CD14-positive monocyte (primary cell): ENCODE measurements at regions not wholly inside any gene's neighbourhood (a gene's known extent, or its start where the extent isn't known, plus 50 kb on each side); places are given as distances from the start of the nearest gene placed in this dataset.

Experiments
- DNase-seq, 3 donors: peaks; one replicate each; pipeline ENCODE4 v3.0.0-alpha.2; 2011 to 2022
- H2AFZ ChIP-seq: 2 replicates; pipeline ENCODE4 v1.6.0; 2012; ENCODE audit warnings: mild to moderate bottlenecking, low read depth, low read length, inconsistent platforms; ENCODE audit not compliant: insufficient read depth, poor library complexity, severe bottlenecking
- H3K27ac ChIP-seq, 2 donors: 1 replicate in 1 of 2; 2 replicates in 1 of 2; pipeline ENCODE4 v1.5.1; 2012 to 2013; ENCODE audit warnings: low read length in 2 of 2, control low read depth in 1 of 2, inconsistent platforms in 1 of 2, low read depth in 1 of 2, mild to moderate bottlenecking in 1 of 2
- H3K27me3 ChIP-seq, 2 donors: one replicate each; pipeline versions ENCODE4 v1.6.0 to v1.6.1; 2011 to 2013; ENCODE audit warnings: low read length in 2 of 2; ENCODE audit not compliant: control insufficient read depth in 2 of 2, insufficient read depth in 2 of 2
- H3K36me3 ChIP-seq, 2 donors: replicated peaks in 1 of 2; 1 replicate in 1 of 2; 2 replicates in 1 of 2; pipeline versions ENCODE4 v1.5.1 to v1.6.1; 2012 to 2013; ENCODE audit warnings: low read length in 2 of 2, control low read depth in 1 of 2, inconsistent platforms in 1 of 2, mild to moderate bottlenecking in 1 of 2; ENCODE audit not compliant: insufficient read depth in 2 of 2, control insufficient read depth in 1 of 2
- H3K4me1 ChIP-seq, 2 donors: 1 replicate in 1 of 2; 2 replicates in 1 of 2; pipeline versions ENCODE4 v1.5.1 to v1.6.1; 2012 to 2013; ENCODE audit warnings: low read length in 2 of 2, control low read depth in 1 of 2, inconsistent platforms in 1 of 2, mild to moderate bottlenecking in 1 of 2, moderate library complexity in 1 of 2; ENCODE audit not compliant: insufficient read depth in 2 of 2, control insufficient read depth in 1 of 2
- H3K4me2 ChIP-seq: replicated peaks from 2 replicates; pipeline ENCODE3; 2012; ENCODE audit warnings: low read length, moderate library complexity, mild to moderate bottlenecking; ENCODE audit not compliant: poor library complexity, severe bottlenecking; ENCODE audit errors: extremely low read depth
- H3K4me3 ChIP-seq, 3 experiments: fragments of 200-600 bp in 1 of 3; sonication (generic) in 1 of 3; replicated peaks in 1 of 3; 1 replicate in 2 of 3; 2 replicates in 1 of 3; pipeline ENCODE4 v1.5.1; 2011 to 2013; ENCODE audit warnings: low read length in 3 of 3, mild to moderate bottlenecking in 3 of 3, control low read depth in 2 of 3, low read depth in 2 of 3, inconsistent platforms in 1 of 3, moderate library complexity in 1 of 3
- H3K79me2 ChIP-seq: 2 replicates; pipeline ENCODE4 v1.6.0; 2012; ENCODE audit warnings: mild to moderate bottlenecking, control low read depth, inconsistent platforms, low read length, moderate library complexity; ENCODE audit not compliant: insufficient read depth
- H3K9ac ChIP-seq: 2 replicates; pipeline ENCODE4 v1.6.0; 2017; ENCODE audit warnings: low read length, mild to moderate bottlenecking; ENCODE audit not compliant: insufficient read depth, poor library complexity, severe bottlenecking
- H3K9me3 ChIP-seq, 2 donors: replicated peaks in 1 of 2; 1 replicate in 1 of 2; 2 replicates in 1 of 2; pipeline versions ENCODE4 v1.5.1 to v1.6.1; 2012 to 2013; ENCODE audit warnings: low read length in 2 of 2, control low read depth in 1 of 2; ENCODE audit not compliant: control insufficient read depth in 1 of 2, insufficient read depth in 1 of 2
- H4K20me1 ChIP-seq: 2 replicates; pipeline ENCODE4 v1.6.0; 2012; ENCODE audit warnings: mild to moderate bottlenecking, low read length, control low read depth, moderate library complexity; ENCODE audit not compliant: insufficient read depth
- H3K27ac Mint-ChIP-seq, 7 donors: one replicate each; pipeline ENCODE4 v1.8.0; 2020; ENCODE audit warnings: mild to moderate bottlenecking in 7 of 7, mixed read lengths in 7 of 7, moderate library complexity in 6 of 7, inconsistent platforms in 2 of 7
- H3K27me3 Mint-ChIP-seq, 3 donors: one replicate each; pipeline ENCODE4 v1.8.0; 2021 to 2022; ENCODE audit warnings: low read depth in 3 of 3, mild to moderate bottlenecking in 3 of 3, mixed read lengths in 3 of 3, moderate library complexity in 3 of 3, inconsistent platforms in 1 of 3
- H3K36me3 Mint-ChIP-seq, 2 donors: one replicate each; pipeline ENCODE4 v1.8.0; 2020; ENCODE audit warnings: mixed read lengths in 2 of 2, inconsistent platforms in 1 of 2, mild to moderate bottlenecking in 1 of 2
- H3K4me1 Mint-ChIP-seq: one replicate; pipeline ENCODE4 v1.8.0; 2020; ENCODE audit warnings: mild to moderate bottlenecking, mixed read lengths
- H3K4me3 Mint-ChIP-seq, 2 donors: one replicate each; pipeline ENCODE4 v1.8.0; 2020; ENCODE audit warnings: mild to moderate bottlenecking in 2 of 2, mixed read lengths in 2 of 2, moderate library complexity in 1 of 2
- H3K9me3 Mint-ChIP-seq, 7 donors: one replicate each; pipeline ENCODE4 v1.8.0; 2020 to 2022; ENCODE audit warnings: mixed read lengths in 7 of 7, mild to moderate bottlenecking in 6 of 7, moderate library complexity in 6 of 7, inconsistent platforms in 2 of 7
- WGBS: methylation state at CpG from one replicate; pipeline ENCODE4 v1.1.5; 2013; ENCODE audit warnings: missing lambda C conversion rate; ENCODE audit not compliant: insufficient coverage; 5-methylcytosine and 5-hydroxymethylcytosine counted together
- intact Hi-C, 2 donors: fragments of 100-400 bp; cut with micrococcal nuclease; formaldehyde crosslinking; loops; one replicate each; pipeline versions ENCODE4 v1.15.0 to v1.15.1; 2023
- TF ChIP-seq, protein P1 (sequence below): fragments of 200-600 bp; IDR thresholded peaks from one replicate; pipeline ENCODE4 v1.8.0; 2022; ENCODE audit warnings: antibody characterized with exemption, mild to moderate bottlenecking

- Histone ChIP-seq H2AFZ (no peak overlapping the region), H3K79me2 (no peaks in the 10 kb centered on the region), H3K4me1 (no peaks in the 10 kb centered on the region), H3K36me3 (no peaks in the 10 kb centered on the region), H3K9me3 (no peaks in the 10 kb centered on the region), H4K20me1 (no peaks in the 10 kb centered on the region), H3K27ac (no peak overlapping the region), H3K4me2 (no peak overlapping the region), H3K4me3 (no peak overlapping the region), H3K9ac (no peak overlapping the region), H3K27me3 (no peaks in the 10 kb centered on the region)
- WGBS: 100% methylated on average over 1 of the region's 2 CpGs
- no peaks in the 10 kb centered on the region for H3K36me3 Mint-ChIP-seq
- H3K27ac Mint-ChIP-seq: no peak overlapping the region
- peaks cover 0 to 3% (median 0%) of the 10 kb centered on the region in 7 donors for H3K9me3 Mint-ChIP-seq
- TF ChIP-seq, protein P1, sequence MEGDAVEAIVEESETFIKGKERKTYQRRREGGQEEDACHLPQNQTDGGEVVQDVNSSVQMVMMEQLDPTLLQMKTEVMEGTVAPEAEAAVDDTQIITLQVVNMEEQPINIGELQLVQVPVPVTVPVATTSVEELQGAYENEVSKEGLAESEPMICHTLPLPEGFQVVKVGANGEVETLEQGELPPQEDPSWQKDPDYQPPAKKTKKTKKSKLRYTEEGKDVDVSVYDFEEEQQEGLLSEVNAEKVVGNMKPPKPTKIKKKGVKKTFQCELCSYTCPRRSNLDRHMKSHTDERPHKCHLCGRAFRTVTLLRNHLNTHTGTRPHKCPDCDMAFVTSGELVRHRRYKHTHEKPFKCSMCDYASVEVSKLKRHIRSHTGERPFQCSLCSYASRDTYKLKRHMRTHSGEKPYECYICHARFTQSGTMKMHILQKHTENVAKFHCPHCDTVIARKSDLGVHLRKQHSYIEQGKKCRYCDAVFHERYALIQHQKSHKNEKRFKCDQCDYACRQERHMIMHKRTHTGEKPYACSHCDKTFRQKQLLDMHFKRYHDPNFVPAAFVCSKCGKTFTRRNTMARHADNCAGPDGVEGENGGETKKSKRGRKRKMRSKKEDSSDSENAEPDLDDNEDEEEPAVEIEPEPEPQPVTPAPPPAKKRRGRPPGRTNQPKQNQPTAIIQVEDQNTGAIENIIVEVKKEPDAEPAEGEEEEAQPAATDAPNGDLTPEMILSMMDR: no peak
- H3K4me1 Mint-ChIP-seq: no peaks in the 10 kb centered on the region
- intact Hi-C loops: no loop called here
- no peak overlapping the region for H3K4me3 Mint-ChIP-seq
- H3K27me3 Mint-ChIP-seq: no peaks in the 10 kb centered on the region
- no peak for DNase-seq
Measured at GRCh38 chr5:106303911-106304310, 1366.8 kb downstream of the EFNA5 start.

DNA sequence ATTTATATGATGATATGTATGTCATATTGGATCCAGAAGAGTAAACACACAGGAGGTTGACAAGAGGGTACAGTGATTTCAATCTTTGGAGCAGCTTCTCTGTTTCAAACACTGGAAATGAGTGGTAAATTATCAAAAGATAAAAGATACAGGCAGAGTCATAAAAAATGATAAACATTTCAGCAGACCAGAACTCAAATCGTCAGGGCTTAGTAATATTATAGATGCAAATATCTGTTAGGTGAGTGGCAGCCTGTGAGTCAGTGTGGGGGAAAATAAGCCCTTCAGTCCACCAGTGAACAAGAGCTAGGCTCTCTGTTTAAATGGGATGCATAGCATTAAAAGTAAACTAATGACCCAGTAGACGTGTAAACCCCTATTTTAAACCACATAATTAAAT lies 1378.1 kb downstream of the EFNA5 start:
- Mint-ChIP-seq H3K4me3 (no peak overlapping the region), H3K27me3 (no peaks in the 10 kb centered on the region), H3K27ac (no peak overlapping the region), H3K4me1 (no peaks in the 10 kb centered on the region), H3K36me3 (no peaks in the 10 kb centered on the region), H3K9me3 (no peaks in the 10 kb centered on the region)
- Histone ChIP-seq H3K27ac (no peak overlapping the region), H3K4me3 (no peak overlapping the region), H4K20me1 (no peaks in the 10 kb centered on the region), H3K36me3 (no peaks in the 10 kb centered on the region), H3K4me2 (no peak overlapping the region), H3K27me3 (no peaks in the 10 kb centered on the region), H2AFZ (no peak overlapping the region), H3K9ac (no peak overlapping the region), H3K9me3 (no peaks in the 10 kb centered on the region), H3K4me1 (no peaks in the 10 kb centered on the region), H3K79me2 (no peaks in the 10 kb centered on the region)
- TF ChIP-seq, protein P1: no peak
- DNase-seq: no peak
- intact Hi-C loops: no loop called here
- WGBS: no CpG with 5 or more reads among the region's 2 CpGs
